Ishikawa (cell line): ENCODE measurements at regions not wholly inside any gene's neighbourhood (a gene's known extent, or its start where the extent isn't known, plus 50 kb on each side); places are given as distances from the start of the nearest gene placed in this dataset.

Source experiments
- CEBPB ChIP-seq: IDR thresholded peaks from 2 replicates; pipeline ENCODE4 v1.6.1; 2012
- EP300 ChIP-seq: IDR thresholded peaks from 2 replicates; pipeline ENCODE4 v1.6.1; 2012; ENCODE audit warnings: borderline replicate concordance

DNA sequence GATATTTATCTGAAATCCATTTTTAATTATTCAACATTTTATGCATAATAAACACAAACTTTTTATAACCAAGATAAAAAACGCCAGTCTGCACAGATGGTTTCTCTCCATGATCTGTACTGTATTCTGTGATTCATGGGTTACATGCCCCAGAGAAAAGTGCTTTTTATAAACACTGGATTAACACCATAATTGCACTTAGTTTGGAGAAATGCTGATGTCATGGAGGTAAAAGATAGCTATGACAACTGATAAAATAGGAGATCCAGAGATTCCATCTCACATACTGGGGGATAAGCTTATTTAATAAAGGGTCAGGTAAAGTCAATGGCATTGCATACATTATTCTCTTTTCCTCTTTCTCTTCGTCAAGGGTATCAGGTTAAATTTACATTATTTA is 1460.4 kb upstream of the ALCAM start:
- TF ChIP-seq CEBPB (no peak), EP300 (no peak)
